Endothelial cell of umbilical vein (primary cell): ENCODE measurements at regions not wholly inside any gene's neighbourhood (a gene's known extent, or its start where the extent isn't known, plus 50 kb on each side); places are given as distances from the start of the nearest gene placed in this dataset.

Experiments
- BruUV-seq: library from RNA; stranded (reverse); fragments of 400-500 nt; replicated peaks from 2 replicates; lab custom pipeline; 2021; lab: Mats Ljungman, UMichigan
- CTCF ChIA-PET: fragments of 300-600, 350-600 bp; sonication (Branson Sonifier 250); formaldehyde crosslinking; loops from one replicate; lab custom pipeline; 2021; ENCODE audit warnings: antibody characterized with exemption, inconsistent platforms; lab: Charles Lee
- POLR2A ChIA-PET: fragments of 300-600, 350-600 bp; sonication (Branson Sonifier 250); formaldehyde crosslinking; loops from one replicate; lab custom pipeline; 2021; ENCODE audit warnings: antibody characterized with exemption, inconsistent platforms; lab: Charles Lee
- DNase-seq: peaks from one replicate; pipeline ENCODE4 v3.0.0-alpha.2; 2011; ENCODE audit warnings: low read depth, low spot score
- FAIRE-seq: peaks from 2 replicates; lab custom pipeline; 2011; peaks lifted over from hg19 to GRCh38; lab: Jason Lieb, UNC
- H2AFZ ChIP-seq: 2 replicates; pipeline ENCODE4 v1.6.0; 2012; ENCODE audit warnings: low read depth, low read length, control low read depth, inconsistent platforms
- H3K27ac ChIP-seq: 2 replicates; pipeline ENCODE4 v1.5.1; 2011; ENCODE audit warnings: low read depth, mild to moderate bottlenecking, control low read depth, low read length, moderate library complexity; ENCODE audit not compliant: insufficient read depth
- H3K27me3 ChIP-seq, 2 experiments: 2 replicates each; pipeline versions ENCODE4 v1.6.0 to v1.6.1; 2011; ENCODE audit warnings: low read length in 2 of 2, mixed read lengths in 1 of 2; ENCODE audit not compliant: control insufficient read depth in 2 of 2, insufficient read depth in 2 of 2
- H3K36me3 ChIP-seq, 2 experiments: 2 replicates in 1 of 2; 3 replicates in 1 of 2; pipeline ENCODE4 v1.5.1; 2011; ENCODE audit warnings: low read length in 2 of 2, mild to moderate bottlenecking in 1 of 2, moderate library complexity in 1 of 2; ENCODE audit not compliant: control insufficient read depth in 2 of 2, insufficient read depth in 2 of 2; ENCODE audit errors: extremely low read depth in 1 of 2
- H3K4me1 ChIP-seq: 3 replicates; pipeline ENCODE4 v1.5.1; 2011; ENCODE audit warnings: mild to moderate bottlenecking, low read length; ENCODE audit not compliant: control insufficient read depth, insufficient read depth; ENCODE audit errors: extremely low read depth
- H3K4me2 ChIP-seq: 2 replicates; pipeline ENCODE4 v1.6.1; 2011; ENCODE audit warnings: low read length, control low read depth, mixed read lengths; ENCODE audit not compliant: insufficient read depth
- H3K4me3 ChIP-seq, 3 experiments: fragments of 200-600 bp in 1 of 3; sonication (generic), shearing (Covaris generic) in 1 of 3; replicated peaks in 1 of 3; 2 replicates each; pipeline ENCODE4 v1.5.1; 2011 to 2016; ENCODE audit warnings: control low read depth in 3 of 3, low read length in 3 of 3, mild to moderate bottlenecking in 2 of 3, inconsistent platforms in 1 of 3, low read depth in 1 of 3, moderate library complexity in 1 of 3; ENCODE audit not compliant: insufficient read depth in 1 of 3
- H3K79me2 ChIP-seq: 2 replicates; pipeline ENCODE4 v1.6.0; 2012; ENCODE audit warnings: low read length, inconsistent platforms; ENCODE audit not compliant: control insufficient read depth, insufficient read depth
- H3K9ac ChIP-seq: replicated peaks from 2 replicates; pipeline ENCODE3; 2011; ENCODE audit warnings: low read length, control low read depth; ENCODE audit not compliant: insufficient read depth; ENCODE audit errors: extremely low read depth
- H3K9me1 ChIP-seq: replicated peaks from 3 replicates; pipeline ENCODE4 v1.6.0; 2011; ENCODE audit warnings: mild to moderate bottlenecking, low read length; ENCODE audit not compliant: control insufficient read depth, insufficient read depth; ENCODE audit errors: extremely low read depth
- H3K9me3 ChIP-seq: replicated peaks from 2 replicates; pipeline ENCODE4 v1.5.1; 2012; ENCODE audit warnings: low read length, inconsistent platforms; ENCODE audit not compliant: control insufficient read depth, insufficient read depth
- H4K20me1 ChIP-seq: replicated peaks from 2 replicates; pipeline ENCODE3; 2011; ENCODE audit warnings: mild to moderate bottlenecking, low read length; ENCODE audit not compliant: control insufficient read depth, insufficient read depth; ENCODE audit errors: extremely low read depth
- CTCF ChIP-seq, 2 donors: IDR thresholded peaks; 1 replicate in 1 of 2; 2 replicates in 1 of 2; pipeline ENCODE4 v1.5.1; 2011; ENCODE audit warnings: low read length in 2 of 2, mild to moderate bottlenecking in 2 of 2, moderate library complexity in 2 of 2, control low read depth in 1 of 2, inconsistent platforms in 1 of 2, low read depth in 1 of 2; ENCODE audit not compliant: insufficient read depth in 1 of 2; ENCODE audit errors: extremely low read depth in 1 of 2
- EZH2 ChIP-seq: IDR thresholded peaks from 2 replicates; pipeline ENCODE4 v1.6.1; 2012; ENCODE audit warnings: borderline replicate concordance, low read depth, mild to moderate bottlenecking, moderate library complexity, low read length, inconsistent platforms; ENCODE audit not compliant: severe bottlenecking
- FOS ChIP-seq: IDR thresholded peaks from 2 replicates; pipeline ENCODE4 v1.6.1; 2011; ENCODE audit warnings: mild to moderate bottlenecking, low read length, moderate library complexity, borderline replicate concordance; ENCODE audit not compliant: insufficient read depth
- GATA2 ChIP-seq: IDR thresholded peaks from 2 replicates; pipeline ENCODE4 v1.7.0; 2011; ENCODE audit warnings: low read depth, mild to moderate bottlenecking, moderate library complexity, mixed read lengths, low read length; ENCODE audit not compliant: insufficient read length, insufficient read depth
- JUN ChIP-seq: IDR thresholded peaks from 2 replicates; pipeline ENCODE4 v1.6.1; 2011; ENCODE audit warnings: borderline replicate concordance, low read depth; ENCODE audit not compliant: insufficient read length, insufficient read depth
- MAX ChIP-seq: IDR thresholded peaks from 2 replicates; pipeline ENCODE4 v1.6.1; 2011; ENCODE audit not compliant: insufficient read depth, insufficient read length
- MYC ChIP-seq: IDR thresholded peaks from one replicate; pipeline ENCODE4 v1.6.1; 2011; ENCODE audit warnings: mild to moderate bottlenecking, low read depth, low read length
- POLR2A ChIP-seq: IDR thresholded peaks from 2 replicates; pipeline ENCODE4 v1.6.1; 2012; ENCODE audit warnings: low read depth, mild to moderate bottlenecking, control low read depth, low read length
- POLR2AphosphoS5 ChIP-seq: IDR thresholded peaks from 2 replicates; pipeline ENCODE4 v1.6.1; 2012; ENCODE audit warnings: low read depth, mild to moderate bottlenecking, control low read depth, low read length, moderate library complexity; ENCODE audit not compliant: insufficient read depth
- dilution Hi-C: fragments of 300-500 bp; cut with MboI; formaldehyde crosslinking; loops from one replicate; pipeline ENCODE4 v1.15.0; 2019; ENCODE audit warnings: low sequenced_read_pairs; ENCODE audit not compliant: extremely low pct_ligation_motif_present
- intact Hi-C: fragments of 100-400 bp; cut with micrococcal nuclease; formaldehyde crosslinking; loops from one replicate; pipeline ENCODE4 v1.10.0; 2022

DNA sequence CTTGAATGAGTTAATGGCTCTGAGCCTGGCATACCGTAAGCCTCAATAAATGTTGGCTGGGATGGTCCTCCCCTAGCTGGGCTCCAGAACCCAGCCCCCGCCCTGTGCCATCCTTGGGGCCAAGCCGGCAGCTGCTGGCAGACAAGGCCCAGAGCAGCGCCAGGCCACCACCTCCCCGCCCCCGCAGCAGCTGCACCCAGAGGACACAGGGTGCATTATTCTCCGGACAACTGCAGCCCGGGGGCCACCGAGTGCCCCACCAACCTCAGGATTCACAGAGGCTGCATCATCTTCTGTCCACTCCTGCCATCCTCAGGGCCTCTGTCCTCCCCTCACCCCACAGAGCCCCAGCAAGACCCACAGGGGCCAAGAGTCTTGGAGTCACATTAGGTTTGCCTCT lies 92.7 kb downstream of the NCOR2 start:
- no peaks in the 10 kb centered on the region for H3K9me3 ChIP-seq
- no TSS peak for BruUV-seq
- ChIA-PET POLR2A (no interaction called here), CTCF (interaction anchor here (1.9 kb wide), 1 partner anchor 9 kb away, joined by 4 read pairs; no protein-coding TSS in a partner anchor)
- dilution Hi-C loops, result no loop called here
- no peaks in the 10 kb centered on the region for H3K9me1 ChIP-seq
- no peaks in the 10 kb centered on the region for H3K79me2 ChIP-seq
- no peak overlapping the region for H3K4me3 ChIP-seq
- DNase-seq (no peak), FAIRE-seq (no peak)
- H3K27me3 ChIP-seq, result no peaks in the 10 kb centered on the region
- H3K27ac ChIP-seq, result no peak overlapping the region
- no peaks in the 10 kb centered on the region for H4K20me1 ChIP-seq
- peaks cover 4 to 23% of the 10 kb centered on the region in 2 experiments for H3K36me3 ChIP-seq
- no peak overlapping the region for H2AFZ ChIP-seq
- intact Hi-C loops, result no loop called here
- no peak overlapping the region for H3K9ac ChIP-seq
- H3K4me1 ChIP-seq, result no peaks in the 10 kb centered on the region
- TF ChIP-seq POLR2AphosphoS5 (no peak), POLR2A (no peak), CTCF (IDR thresholded peaks at IDR 0.05; ENCODE audit: extremely low read depth in 1 of 2, insufficient read depth in 1 of 2, low read depth in 1 of 2, low read length in 2 of 2) (no peak), FOS (no peak), JUN (no peak), MAX (no peak), MYC (no peak), GATA2 (no peak), EZH2 (no peak)
- H3K4me2 ChIP-seq, result no peak overlapping the region
